ENCODE measurements at regions not wholly inside any gene's neighbourhood (a gene's known extent, or its start where the extent isn't known, plus 50 kb on each side); places are given as distances from the start of the nearest gene placed in this dataset.

GRCh38 chr6:168860341-168860740 is 393.3 kb downstream of the THBS2 start:
- BruUV-seq (replicated peaks) = no TSS peak

GRCh38 chr6:168858926-168859325 is 394.7 kb downstream of the THBS2 start:
- CTCF ChIA-PET = no interaction called here
- no TSS peak for BruUV-seq (replicated peaks)
- no peak overlapping the region for H3K4me3 ChIP-seq (ENCODE audit: low read depth, low read length)
- no peaks in the 10 kb centered on the region for H3K36me3 ChIP-seq (ENCODE audit: control insufficient read depth, insufficient read depth, low read length)
- no peak for DNase-seq
- POLR2A ChIA-PET = no interaction called here
- peaks cover 5% of the 10 kb centered on the region for H3K27me3 Mint-ChIP-seq (ENCODE audit: insufficient read depth, unreplicated experiment)
- H3K4me1 Mint-ChIP-seq (ENCODE audit: low read depth, unreplicated experiment) = no peaks in the 10 kb centered on the region
- no peaks in the 10 kb centered on the region for H3K27me3 ChIP-seq (replicated peaks; ENCODE audit: control insufficient read depth, insufficient read depth, low read length)
- H3K4me1 ChIP-seq = no peaks in the 10 kb centered on the region
- H3K36me3 Mint-ChIP-seq (ENCODE audit: insufficient read depth, unreplicated experiment) = no peaks in the 10 kb centered on the region
- no peak overlapping the region for H3K27ac Mint-ChIP-seq (ENCODE audit: unreplicated experiment)
- H3K9me3 Mint-ChIP-seq (ENCODE audit: unreplicated experiment) = no peaks in the 10 kb centered on the region
- intact Hi-C loops (cut with micrococcal nuclease; ENCODE audit: unreplicated experiment) = no loop called here
- TF ChIP-seq CTCF (IDR thresholded peaks at IDR 0.05; ENCODE audit: insufficient read depth in 1 of 2, low read depth in 1 of 2, low read length in 1 of 2, severe bottlenecking in 1 of 2, unreplicated experiment in 1 of 2) = no peak
- H3K4me3 Mint-ChIP-seq (ENCODE audit: unreplicated experiment) = no peak overlapping the region
- H3K9me3 ChIP-seq = no peaks in the 10 kb centered on the region

More at GRCh38 chr6:168860341-168860740, 393.3 kb downstream of the THBS2 start:
- H3K4me1 Mint-ChIP-seq (ENCODE audit: low read depth, unreplicated experiment) = no peaks in the 10 kb centered on the region
- Histone ChIP-seq H3K27me3 (replicated peaks; ENCODE audit: control insufficient read depth, insufficient read depth, low read length) (no peaks in the 10 kb centered on the region), H3K4me3 (ENCODE audit: low read depth, low read length) (no peak overlapping the region), H3K9me3 (no peaks in the 10 kb centered on the region), H3K36me3 (ENCODE audit: control insufficient read depth, insufficient read depth, low read length) (no peaks in the 10 kb centered on the region), H3K4me1 (no peaks in the 10 kb centered on the region)
- POLR2A ChIA-PET = no interaction called here
- no peak for DNase-seq
- no peaks in the 10 kb centered on the region for H3K36me3 Mint-ChIP-seq (ENCODE audit: insufficient read depth, unreplicated experiment)
- intact Hi-C loops (cut with micrococcal nuclease; ENCODE audit: unreplicated experiment) = no loop called here
- no peak for TF ChIP-seq CTCF (IDR thresholded peaks at IDR 0.05; ENCODE audit: insufficient read depth in 1 of 2, low read depth in 1 of 2, low read length in 1 of 2, severe bottlenecking in 1 of 2, unreplicated experiment in 1 of 2)
- no peak overlapping the region for H3K27ac Mint-ChIP-seq (ENCODE audit: unreplicated experiment)
- CTCF ChIA-PET = no interaction called here
- H3K9me3 Mint-ChIP-seq (ENCODE audit: unreplicated experiment) = no peaks in the 10 kb centered on the region
- H3K4me3 Mint-ChIP-seq (ENCODE audit: unreplicated experiment) = no peak overlapping the region
- H3K27me3 Mint-ChIP-seq (ENCODE audit: insufficient read depth, unreplicated experiment) = peaks cover 5% of the 10 kb centered on the region

- TF ChIP-seq CTCF (IDR thresholded peaks at IDR 0.05; ENCODE audit: insufficient read depth in 1 of 2, low read depth in 1 of 2, low read length in 1 of 2, severe bottlenecking in 1 of 2, unreplicated experiment in 1 of 2) = no peak
- ChIA-PET POLR2A (no interaction called here), CTCF (no interaction called here)
Observed at GRCh38 chr6:168856914-168857313, 396.7 kb downstream of the THBS2 start.

More at GRCh38 chr6:168856914-168857313, 396.7 kb downstream of the THBS2 start:
- no peaks in the 10 kb centered on the region for H3K9me3 ChIP-seq
- Mint-ChIP-seq H3K36me3 (ENCODE audit: insufficient read depth, unreplicated experiment) (no peaks in the 10 kb centered on the region), H3K4me1 (ENCODE audit: low read depth, unreplicated experiment) (no peaks in the 10 kb centered on the region), H3K9me3 (ENCODE audit: unreplicated experiment) (no peaks in the 10 kb centered on the region), H3K4me3 (ENCODE audit: unreplicated experiment) (no peak overlapping the region), H3K27me3 (ENCODE audit: insufficient read depth, unreplicated experiment) (peaks cover 5% of the 10 kb centered on the region), H3K27ac (ENCODE audit: unreplicated experiment) (no peak overlapping the region)
- no peaks in the 10 kb centered on the region for H3K36me3 ChIP-seq (ENCODE audit: control insufficient read depth, insufficient read depth, low read length)
- intact Hi-C loops (cut with micrococcal nuclease; ENCODE audit: unreplicated experiment) = no loop called here
- DNase-seq = no peak
- H3K27me3 ChIP-seq (replicated peaks; ENCODE audit: control insufficient read depth, insufficient read depth, low read length) = no peaks in the 10 kb centered on the region
- H3K4me3 ChIP-seq (ENCODE audit: low read depth, low read length) = no peak overlapping the region
- H3K4me1 ChIP-seq = no peaks in the 10 kb centered on the region
- BruUV-seq (replicated peaks) = no TSS peak
